Transverse colon (tissue), 3 donors: ENCODE measurements at regions not wholly inside any gene's neighbourhood (a gene's known extent, or its start where the extent isn't known, plus 50 kb on each side); places are given as distances from the start of the nearest gene placed in this dataset.

Experiments
- EP300 ChIP-seq: sonication (generic); formaldehyde crosslinking; IDR thresholded peaks from one replicate; pipeline ENCODE4 v1.6.1; 2017; ENCODE audit warnings: antibody characterized with exemption, low read depth
- TF ChIP-seq, protein P1 (sequence below), 5 experiments: fragments of 200-600 bp in 3 of 5; fragments of 450-650 bp in 2 of 5; sonication (generic) in 3 of 5; IDR thresholded peaks; 1 replicate in 2 of 5; 2 replicates in 3 of 5; pipeline ENCODE4 v1.5.1; 2016 to 2017; ENCODE audit warnings: antibody characterized with exemption in 5 of 5, inconsistent platforms in 3 of 5, mild to moderate bottlenecking in 2 of 5, moderate library complexity in 1 of 5

- TF ChIP-seq, protein P1, sequence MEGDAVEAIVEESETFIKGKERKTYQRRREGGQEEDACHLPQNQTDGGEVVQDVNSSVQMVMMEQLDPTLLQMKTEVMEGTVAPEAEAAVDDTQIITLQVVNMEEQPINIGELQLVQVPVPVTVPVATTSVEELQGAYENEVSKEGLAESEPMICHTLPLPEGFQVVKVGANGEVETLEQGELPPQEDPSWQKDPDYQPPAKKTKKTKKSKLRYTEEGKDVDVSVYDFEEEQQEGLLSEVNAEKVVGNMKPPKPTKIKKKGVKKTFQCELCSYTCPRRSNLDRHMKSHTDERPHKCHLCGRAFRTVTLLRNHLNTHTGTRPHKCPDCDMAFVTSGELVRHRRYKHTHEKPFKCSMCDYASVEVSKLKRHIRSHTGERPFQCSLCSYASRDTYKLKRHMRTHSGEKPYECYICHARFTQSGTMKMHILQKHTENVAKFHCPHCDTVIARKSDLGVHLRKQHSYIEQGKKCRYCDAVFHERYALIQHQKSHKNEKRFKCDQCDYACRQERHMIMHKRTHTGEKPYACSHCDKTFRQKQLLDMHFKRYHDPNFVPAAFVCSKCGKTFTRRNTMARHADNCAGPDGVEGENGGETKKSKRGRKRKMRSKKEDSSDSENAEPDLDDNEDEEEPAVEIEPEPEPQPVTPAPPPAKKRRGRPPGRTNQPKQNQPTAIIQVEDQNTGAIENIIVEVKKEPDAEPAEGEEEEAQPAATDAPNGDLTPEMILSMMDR (IDR thresholded peaks at IDR 0.05): no peak
- no peak for TF ChIP-seq EP300
These were observed 144.5 kb upstream of the HMGN3 start for GRCh38 chr6:79378957-79379356.
